GM11168 (cell line): ENCODE measurements at regions not wholly inside any gene's neighbourhood (a gene's known extent, or its start where the extent isn't known, plus 50 kb on each side); places are given as distances from the start of the nearest gene placed in this dataset.
"Not testable (repeated sequence)": the region's sequence is repeated elsewhere in the genome, so short reads cannot be mapped to it uniquely, and the experiment has no call there.

Experiments used
- in situ Hi-C: fragments of 300-500 bp; cut with MboI; formaldehyde crosslinking; loops from one replicate; pipeline ENCODE4 v1.12.0; 2022; ENCODE audit warnings: low sequenced_read_pairs; ENCODE audit not compliant: unreplicated experiment

- in situ Hi-C loops = no loop called here
Observed at GRCh38 chr7:79673969-79674368, 220.5 kb upstream of the MAGI2 start.

GRCh38 chr7:79673421-79673820 is 220.0 kb upstream of the MAGI2 start:
- in situ Hi-C loops = no loop called here

DNA sequence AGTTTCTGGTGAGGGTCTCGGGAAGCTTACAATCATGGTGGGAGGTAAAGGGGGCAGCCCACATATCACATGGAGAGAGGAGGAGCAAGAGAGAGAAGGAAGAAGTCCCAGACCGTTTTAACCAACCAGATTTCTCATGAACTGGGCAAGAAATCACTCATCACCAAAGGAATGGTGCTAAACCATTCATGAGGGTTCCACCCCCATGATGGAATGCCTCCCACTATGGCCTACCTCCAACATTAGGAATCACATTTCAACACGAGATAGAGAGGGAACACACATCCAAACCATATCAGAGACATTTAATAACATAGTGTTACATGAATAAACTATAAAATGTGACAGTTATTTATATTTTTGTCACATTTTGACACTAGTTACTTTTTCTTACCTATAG is 214.8 kb upstream of the MAGI2 start:
- in situ Hi-C loops = no loop called here

DNA sequence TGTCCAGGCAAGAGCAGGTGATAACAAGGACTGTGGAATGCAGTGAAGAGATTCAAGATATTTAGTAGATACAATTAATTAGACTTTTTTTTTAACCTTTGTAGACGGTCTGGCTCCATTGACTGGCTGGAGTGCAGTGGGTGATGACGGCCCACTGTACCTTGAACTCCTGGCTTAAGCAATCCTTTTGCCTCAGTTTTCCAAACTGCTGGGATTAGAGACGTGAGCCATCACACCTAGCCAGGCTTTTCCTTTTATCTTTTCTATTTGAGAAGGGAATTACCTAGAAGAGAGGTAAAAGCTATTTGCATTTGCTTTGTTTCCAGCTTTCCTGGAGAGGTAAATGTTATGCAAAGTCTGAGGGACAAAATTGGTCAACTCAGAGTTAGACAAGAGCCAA is 213.0 kb upstream of the MAGI2 start:
- in situ Hi-C loops = no loop called here

DNA sequence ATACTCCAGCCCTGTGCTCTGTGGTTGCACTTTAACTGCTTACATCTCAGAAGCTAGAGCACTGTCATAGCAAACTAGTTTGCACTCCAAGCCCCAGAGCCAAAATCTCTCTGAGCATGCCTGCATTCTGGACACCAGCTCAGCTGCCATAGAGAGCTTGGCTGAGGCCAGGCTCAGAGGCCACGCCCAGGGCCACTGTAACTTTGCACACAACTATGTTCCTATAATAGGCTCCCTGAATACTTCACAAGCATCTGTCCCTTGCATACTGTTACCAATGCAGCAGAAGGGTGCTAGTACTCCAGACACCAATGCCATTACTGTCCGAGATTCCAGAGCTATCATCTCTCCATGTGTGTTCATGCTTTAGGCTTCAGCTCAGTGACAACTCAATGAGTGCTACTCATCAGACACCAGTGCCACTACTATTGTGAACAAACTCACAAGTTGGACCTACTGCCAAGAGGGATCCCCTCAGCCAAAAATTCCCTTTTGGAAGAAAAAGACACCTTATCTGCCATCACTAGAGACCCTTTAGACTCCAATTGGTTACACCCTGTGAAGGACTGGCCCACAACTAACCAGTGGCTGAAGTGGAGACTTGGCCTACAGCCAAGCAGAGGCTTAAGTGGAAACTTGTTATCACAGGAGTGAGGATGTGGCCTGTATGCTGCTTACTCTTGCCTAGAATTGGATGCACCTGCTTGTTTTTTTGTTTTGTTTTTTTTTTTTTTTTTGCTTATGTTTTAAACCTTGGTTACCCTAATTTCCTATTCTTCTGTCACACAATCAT is 211.6 kb upstream of the MAGI2 start:
- in situ Hi-C loops = no loop called here

- in situ Hi-C loops = no loop called here
Observed at GRCh38 chr7:79658304-79658703, 204.8 kb upstream of the MAGI2 start.

DNA sequence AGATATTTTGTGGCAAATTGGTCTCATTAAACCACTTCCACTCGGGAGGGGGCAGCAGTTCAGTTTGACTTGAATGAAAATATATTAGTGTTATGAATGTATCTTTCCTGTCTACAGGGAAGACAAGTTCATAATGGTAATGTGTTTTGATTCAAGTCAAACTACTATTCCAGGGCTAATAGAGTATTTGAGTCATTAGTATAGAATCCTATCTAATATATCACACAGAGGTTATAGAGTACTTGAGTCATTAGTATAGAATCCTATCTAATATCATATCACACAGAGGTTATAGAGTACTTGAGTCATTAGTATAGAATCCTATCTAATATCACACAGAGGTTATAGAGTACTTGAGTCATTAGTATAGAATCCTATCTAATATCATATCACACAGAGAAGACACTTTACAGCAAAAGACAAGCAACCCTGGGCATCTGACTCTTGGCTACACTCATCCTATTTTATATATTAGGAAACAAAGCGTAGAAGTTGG is 199.7 kb upstream of the MAGI2 start:
- in situ Hi-C loops = no loop called here

GRCh38 chr7:79652619-79653018 is 199.2 kb upstream of the MAGI2 start:
- in situ Hi-C loops = no loop called here

- in situ Hi-C loops = no loop called here
Observed at GRCh38 chr7:79647711-79648110, 194.2 kb upstream of the MAGI2 start.

DNA sequence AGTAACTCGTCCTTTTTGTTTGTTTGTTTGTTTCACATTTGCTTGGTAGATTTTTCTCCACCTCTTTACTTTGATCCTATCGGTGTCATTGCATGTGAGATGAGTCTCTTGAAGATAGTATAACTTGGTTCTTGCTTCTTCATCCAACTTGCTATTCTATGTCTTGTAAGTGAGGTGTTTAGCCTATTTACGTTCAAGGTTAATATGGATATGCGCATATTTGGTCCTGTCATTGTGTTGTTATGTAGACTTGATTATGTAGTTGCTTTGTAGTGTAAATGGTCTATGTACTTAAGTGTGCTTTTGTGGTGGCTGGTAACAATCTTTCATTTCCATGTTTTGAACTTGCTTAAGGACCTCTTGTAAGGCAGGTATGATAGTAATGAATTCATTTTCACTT is 192.8 kb upstream of the MAGI2 start:
- in situ Hi-C loops = no loop called here

- in situ Hi-C loops = no loop called here
Observed at GRCh38 chr7:79636849-79637248, 183.4 kb upstream of the MAGI2 start.

DNA sequence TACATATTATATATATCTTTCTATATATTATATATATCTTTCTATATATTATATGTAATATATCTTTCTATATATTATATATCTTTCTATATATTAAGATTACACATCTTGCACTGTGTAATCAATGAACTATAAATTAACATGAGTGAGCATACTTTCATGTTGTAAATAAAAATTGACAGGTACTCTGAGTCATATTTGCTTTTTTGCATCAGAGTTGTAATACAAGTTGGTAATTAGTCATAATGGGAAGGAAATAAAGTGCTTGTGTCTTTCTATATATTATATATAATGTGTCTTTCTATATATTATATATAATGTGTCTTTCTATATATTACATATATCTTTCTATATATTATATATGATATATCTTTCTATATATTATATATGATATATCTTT is 172.5 kb upstream of the MAGI2 start:
- in situ Hi-C loops = not testable (repeated sequence)

DNA sequence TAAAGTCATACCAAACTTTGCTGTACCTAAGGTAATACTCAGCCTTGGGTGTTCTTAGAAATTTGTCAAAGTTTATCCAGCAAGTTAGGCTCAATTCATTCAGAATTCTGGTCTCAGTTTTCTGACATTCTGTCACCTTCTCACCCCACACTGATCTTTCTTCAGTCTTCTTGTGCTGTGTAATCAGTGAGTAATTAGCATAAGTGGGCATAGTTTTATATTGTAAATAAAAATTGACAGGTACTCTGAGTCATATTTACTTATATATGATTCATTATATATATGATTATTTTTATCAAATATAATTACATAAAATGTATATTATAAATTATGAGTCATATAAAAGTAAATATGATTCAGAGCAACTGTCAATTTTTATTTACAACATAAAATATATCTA is 170.9 kb upstream of the MAGI2 start:
- in situ Hi-C loops = no loop called here

GRCh38 chr7:79622781-79623180 is 169.3 kb upstream of the MAGI2 start:
- in situ Hi-C loops = no loop called here

DNA sequence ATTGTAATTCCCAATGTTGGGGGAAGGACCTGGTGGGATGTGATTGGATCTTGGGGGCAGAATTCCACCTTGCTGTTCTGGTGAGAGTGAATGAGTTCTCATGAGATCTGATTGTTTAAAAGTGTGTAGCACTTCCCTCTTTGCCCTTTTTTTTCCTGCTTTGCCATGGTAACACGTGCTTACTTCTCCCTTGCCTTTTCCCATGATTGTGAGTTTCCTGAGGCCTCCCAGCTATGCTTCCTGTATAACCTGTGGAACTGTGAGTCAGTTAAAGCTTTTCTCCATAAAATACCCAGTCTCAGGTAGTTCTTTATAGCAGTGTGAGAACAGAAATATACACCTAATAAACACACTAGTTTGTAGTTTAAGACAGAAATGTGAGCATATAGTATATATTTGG is 166.8 kb upstream of the MAGI2 start:
- in situ Hi-C loops = no loop called here

GRCh38 chr7:79619216-79619615 is 165.7 kb upstream of the MAGI2 start:
- in situ Hi-C loops = no loop called here

DNA sequence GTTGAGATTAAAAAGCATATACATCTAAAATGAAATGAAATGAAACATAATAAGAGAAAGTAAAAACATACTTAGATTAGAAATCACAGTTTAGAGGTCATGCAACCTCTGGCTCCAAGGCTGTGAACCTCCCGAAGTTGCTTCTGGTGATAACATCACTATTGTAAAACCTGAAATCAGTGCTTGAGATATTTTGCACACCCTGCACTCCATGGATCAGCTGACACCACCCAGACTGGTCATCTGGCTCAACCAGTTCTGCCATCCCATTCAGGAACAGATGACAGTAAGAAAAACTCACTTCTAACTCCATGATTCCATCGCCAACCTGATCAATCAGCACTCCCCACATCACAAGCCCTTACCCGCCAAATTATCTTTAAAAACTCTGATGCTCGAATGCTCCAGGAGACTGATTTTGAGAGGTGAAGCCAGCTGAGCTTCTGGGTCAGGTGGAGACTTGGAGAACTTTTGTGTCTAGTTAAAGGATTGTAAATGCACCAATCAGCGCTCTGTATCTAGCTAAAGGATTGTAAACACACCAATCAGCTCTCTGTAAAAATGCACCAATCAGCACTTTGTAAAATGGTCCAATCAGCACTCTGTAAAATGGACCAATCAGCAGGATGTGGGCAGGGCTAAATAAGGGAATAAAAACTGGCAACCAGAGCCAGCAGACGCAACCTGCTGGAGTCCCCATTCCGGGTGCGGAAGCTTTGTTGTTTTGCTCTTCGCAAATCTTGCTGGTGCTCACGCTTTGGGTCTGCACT is 162.6 kb upstream of the MAGI2 start:
- in situ Hi-C loops = no loop called here

GRCh38 chr7:79615466-79615865 is 162.0 kb upstream of the MAGI2 start:
- in situ Hi-C loops = no loop called here

GRCh38 chr7:79612903-79613302 is 159.4 kb upstream of the MAGI2 start:
- in situ Hi-C loops = no loop called here

GRCh38 chr7:79612022-79612421 is 158.6 kb upstream of the MAGI2 start:
- in situ Hi-C loops = no loop called here

- in situ Hi-C loops = no loop called here
Observed at GRCh38 chr7:79610748-79611304, 157.4 kb upstream of the MAGI2 start.
